ENCODE measurements at regions not wholly inside any gene's neighbourhood (a gene's known extent, or its start where the extent isn't known, plus 50 kb on each side); places are given as distances from the start of the nearest gene placed in this dataset.

DNA sequence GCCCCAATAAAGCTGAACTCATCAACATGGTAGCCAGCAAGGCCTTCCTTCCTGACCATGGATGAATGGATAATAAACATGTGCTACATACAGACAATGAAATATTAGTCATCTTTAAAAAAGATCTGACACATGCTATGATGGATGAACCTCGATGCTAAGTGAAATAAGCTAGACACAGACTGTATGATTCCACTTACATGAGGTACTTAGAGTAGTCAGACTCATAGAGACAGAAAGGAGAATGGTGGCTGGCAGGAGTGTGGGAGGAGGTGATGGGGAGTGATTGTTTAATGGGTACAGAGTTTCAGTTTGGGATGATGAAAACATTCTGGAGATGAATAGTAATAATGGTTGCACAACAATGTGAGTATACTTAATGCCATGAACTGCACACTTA is 114.1 kb upstream of the SORCS3 start:
- H3K9ac ChIP-seq (ENCODE audit: low read length in 2 of 2), result no peak overlapping the region
- H3K4me3 ChIP-seq (ENCODE audit: low read length in 2 of 2), result no peak overlapping the region
- no peaks in the 10 kb centered on the region for H3K27me3 ChIP-seq (ENCODE audit: control insufficient read depth in 1 of 2, insufficient read depth in 2 of 2, low read length in 2 of 2)

GRCh38 chr10:104540181-104540580 is 100.9 kb upstream of the SORCS3 start:
- Histone ChIP-seq H3K27ac (ENCODE audit: low read length) (no peak overlapping the region), H3K27me3 (ENCODE audit: control insufficient read depth in 1 of 2, insufficient read depth in 2 of 2, low read length in 2 of 2) (peaks cover 0 to 8% of the 10 kb centered on the region in 2 donors), H3K36me3 (ENCODE audit: control insufficient read depth in 2 of 2, insufficient read depth in 2 of 2, low read length in 2 of 2) (no peaks in the 10 kb centered on the region), H3K4me3 (ENCODE audit: low read length in 2 of 2) (no peak overlapping the region), H3K4me1 (ENCODE audit: control insufficient read depth, insufficient read depth, low read length) (no peaks in the 10 kb centered on the region), H3K9me3 (ENCODE audit: control insufficient read depth in 2 of 2, low read length in 2 of 2) (no peaks in the 10 kb centered on the region), H3K9ac (ENCODE audit: low read length in 2 of 2) (no peak overlapping the region)

More for the DNA sequence above, 114.1 kb upstream of the SORCS3 start:
- Histone ChIP-seq H3K27ac (ENCODE audit: low read length) (no peak overlapping the region), H3K4me1 (ENCODE audit: control insufficient read depth, insufficient read depth, low read length) (peaks cover 2% of the 10 kb centered on the region), H3K9me3 (ENCODE audit: control insufficient read depth in 2 of 2, low read length in 2 of 2) (no peaks in the 10 kb centered on the region), H3K36me3 (ENCODE audit: control insufficient read depth in 2 of 2, insufficient read depth in 2 of 2, low read length in 2 of 2) (no peaks in the 10 kb centered on the region)

- no peak overlapping the region for H3K27ac ChIP-seq (ENCODE audit: low read length)
- H3K9me3 ChIP-seq (ENCODE audit: control insufficient read depth in 2 of 2, low read length in 2 of 2), result no peaks in the 10 kb centered on the region
- peaks cover 0 to 5% of the 10 kb centered on the region in 2 donors for H3K27me3 ChIP-seq (ENCODE audit: control insufficient read depth in 1 of 2, insufficient read depth in 2 of 2, low read length in 2 of 2)
- no peak overlapping the region for H3K4me3 ChIP-seq (ENCODE audit: low read length in 2 of 2)
- no peaks in the 10 kb centered on the region for H3K4me1 ChIP-seq (ENCODE audit: control insufficient read depth, insufficient read depth, low read length)
- no peak overlapping the region for H3K9ac ChIP-seq (ENCODE audit: low read length in 2 of 2)
- H3K36me3 ChIP-seq (ENCODE audit: control insufficient read depth in 2 of 2, insufficient read depth in 2 of 2, low read length in 2 of 2), result no peaks in the 10 kb centered on the region
Observed at GRCh38 chr10:104541820-104542219, 99.3 kb upstream of the SORCS3 start.

GRCh38 chr10:104546336-104546735 is 94.8 kb upstream of the SORCS3 start:
- Histone ChIP-seq H3K27ac (ENCODE audit: low read length) (no peak overlapping the region), H3K4me3 (ENCODE audit: low read length in 2 of 2) (no peak overlapping the region), H3K9ac (ENCODE audit: low read length in 2 of 2) (no peak overlapping the region), H3K27me3 (ENCODE audit: control insufficient read depth in 1 of 2, insufficient read depth in 2 of 2, low read length in 2 of 2) (peaks cover 0 to 2% of the 10 kb centered on the region in 2 donors), H3K36me3 (ENCODE audit: control insufficient read depth in 2 of 2, insufficient read depth in 2 of 2, low read length in 2 of 2) (no peaks in the 10 kb centered on the region), H3K9me3 (ENCODE audit: control insufficient read depth in 2 of 2, low read length in 2 of 2) (no peaks in the 10 kb centered on the region), H3K4me1 (ENCODE audit: control insufficient read depth, insufficient read depth, low read length) (no peaks in the 10 kb centered on the region)

DNA sequence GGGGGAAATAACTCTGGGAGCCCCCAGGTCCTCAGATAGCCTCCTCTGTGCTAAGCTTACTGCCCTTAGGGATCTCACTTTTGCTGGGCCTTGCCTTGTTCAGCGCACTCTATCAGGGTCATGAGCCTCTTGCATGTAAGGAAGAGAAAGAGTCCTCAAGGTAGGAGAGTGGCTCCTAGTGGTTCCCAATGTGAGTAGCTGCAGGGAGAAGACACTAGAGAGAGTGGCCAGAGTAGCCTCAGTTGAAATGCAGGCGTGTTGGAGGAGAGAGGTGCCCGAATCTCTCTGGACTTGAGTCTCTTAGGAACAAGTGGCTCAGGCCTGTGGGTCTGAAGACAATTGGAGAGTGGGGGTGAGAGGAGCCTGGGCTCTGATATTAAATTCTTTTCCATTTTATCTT is 94.3 kb upstream of the SORCS3 start:
- Histone ChIP-seq H3K27ac (ENCODE audit: low read length) (no peak overlapping the region), H3K27me3 (ENCODE audit: control insufficient read depth in 1 of 2, insufficient read depth in 2 of 2, low read length in 2 of 2) (peaks cover 0 to 2% of the 10 kb centered on the region in 2 donors), H3K4me3 (ENCODE audit: low read length in 2 of 2) (no peak overlapping the region), H3K36me3 (ENCODE audit: control insufficient read depth in 2 of 2, insufficient read depth in 2 of 2, low read length in 2 of 2) (no peaks in the 10 kb centered on the region), H3K9me3 (ENCODE audit: control insufficient read depth in 2 of 2, low read length in 2 of 2) (no peaks in the 10 kb centered on the region), H3K9ac (ENCODE audit: low read length in 2 of 2) (no peak overlapping the region), H3K4me1 (ENCODE audit: control insufficient read depth, insufficient read depth, low read length) (no peaks in the 10 kb centered on the region)

GRCh38 chr10:104548090-104548489 is 93.0 kb upstream of the SORCS3 start:
- H3K27ac ChIP-seq (ENCODE audit: low read length), result no peak overlapping the region
- H3K9me3 ChIP-seq (ENCODE audit: control insufficient read depth in 2 of 2, low read length in 2 of 2), result no peaks in the 10 kb centered on the region
- H3K27me3 ChIP-seq (ENCODE audit: control insufficient read depth in 1 of 2, insufficient read depth in 2 of 2, low read length in 2 of 2), result peaks cover 0 to 2% of the 10 kb centered on the region in 2 donors
- H3K4me1 ChIP-seq (ENCODE audit: control insufficient read depth, insufficient read depth, low read length), result no peaks in the 10 kb centered on the region
- no peak overlapping the region for H3K4me3 ChIP-seq (ENCODE audit: low read length in 2 of 2)
- H3K36me3 ChIP-seq (ENCODE audit: control insufficient read depth in 2 of 2, insufficient read depth in 2 of 2, low read length in 2 of 2), result no peaks in the 10 kb centered on the region
- no peak overlapping the region for H3K9ac ChIP-seq (ENCODE audit: low read length in 2 of 2)

GRCh38 chr10:104556831-104557230 is 84.3 kb upstream of the SORCS3 start:
- Histone ChIP-seq H3K4me1 (ENCODE audit: control insufficient read depth, insufficient read depth, low read length) (no peaks in the 10 kb centered on the region), H3K4me3 (ENCODE audit: low read length in 2 of 2) (no peak overlapping the region), H3K9me3 (ENCODE audit: control insufficient read depth in 2 of 2, low read length in 2 of 2) (no peaks in the 10 kb centered on the region), H3K27ac (ENCODE audit: low read length) (no peak overlapping the region), H3K9ac (ENCODE audit: low read length in 2 of 2) (no peak overlapping the region), H3K27me3 (ENCODE audit: control insufficient read depth in 1 of 2, insufficient read depth in 2 of 2, low read length in 2 of 2) (no peaks in the 10 kb centered on the region), H3K36me3 (ENCODE audit: control insufficient read depth in 2 of 2, insufficient read depth in 2 of 2, low read length in 2 of 2) (no peaks in the 10 kb centered on the region)

GRCh38 chr10:104557966-104558365 is 83.1 kb upstream of the SORCS3 start:
- no peaks in the 10 kb centered on the region for H3K36me3 ChIP-seq (ENCODE audit: control insufficient read depth in 2 of 2, insufficient read depth in 2 of 2, low read length in 2 of 2)

GRCh38 chr10:104559935-104560334 is 81.2 kb upstream of the SORCS3 start:
- no peak overlapping the region for H3K27ac ChIP-seq (ENCODE audit: low read length)

More at GRCh38 chr10:104557966-104558365, 83.1 kb upstream of the SORCS3 start:
- Histone ChIP-seq H3K27me3 (ENCODE audit: control insufficient read depth in 1 of 2, insufficient read depth in 2 of 2, low read length in 2 of 2) (no peaks in the 10 kb centered on the region), H3K27ac (ENCODE audit: low read length) (no peak overlapping the region), H3K4me1 (ENCODE audit: control insufficient read depth, insufficient read depth, low read length) (no peaks in the 10 kb centered on the region), H3K9ac (ENCODE audit: low read length in 2 of 2) (no peak overlapping the region), H3K4me3 (ENCODE audit: low read length in 2 of 2) (no peak overlapping the region), H3K9me3 (ENCODE audit: control insufficient read depth in 2 of 2, low read length in 2 of 2) (no peaks in the 10 kb centered on the region)

GRCh38 chr10:104563051-104563450 is 78.0 kb upstream of the SORCS3 start:
- no peak overlapping the region for H3K9ac ChIP-seq (ENCODE audit: low read length in 2 of 2)
- H3K36me3 ChIP-seq (ENCODE audit: control insufficient read depth in 2 of 2, insufficient read depth in 2 of 2, low read length in 2 of 2), result no peaks in the 10 kb centered on the region
- no peaks in the 10 kb centered on the region for H3K9me3 ChIP-seq (ENCODE audit: control insufficient read depth in 2 of 2, low read length in 2 of 2)
- no peaks in the 10 kb centered on the region for H3K4me1 ChIP-seq (ENCODE audit: control insufficient read depth, insufficient read depth, low read length)
- no peak overlapping the region for H3K4me3 ChIP-seq (ENCODE audit: low read length in 2 of 2)
- H3K27ac ChIP-seq (ENCODE audit: low read length), result no peak overlapping the region
- no peaks in the 10 kb centered on the region for H3K27me3 ChIP-seq (ENCODE audit: control insufficient read depth in 1 of 2, insufficient read depth in 2 of 2, low read length in 2 of 2)

More at GRCh38 chr10:104559935-104560334, 81.2 kb upstream of the SORCS3 start:
- H3K9me3 ChIP-seq (ENCODE audit: control insufficient read depth in 2 of 2, low read length in 2 of 2), result no peaks in the 10 kb centered on the region
- H3K9ac ChIP-seq (ENCODE audit: low read length in 2 of 2), result no peak overlapping the region
- H3K36me3 ChIP-seq (ENCODE audit: control insufficient read depth in 2 of 2, insufficient read depth in 2 of 2, low read length in 2 of 2), result no peaks in the 10 kb centered on the region
- no peaks in the 10 kb centered on the region for H3K27me3 ChIP-seq (ENCODE audit: control insufficient read depth in 1 of 2, insufficient read depth in 2 of 2, low read length in 2 of 2)
- H3K4me3 ChIP-seq (ENCODE audit: low read length in 2 of 2), result no peak overlapping the region
- no peaks in the 10 kb centered on the region for H3K4me1 ChIP-seq (ENCODE audit: control insufficient read depth, insufficient read depth, low read length)

DNA sequence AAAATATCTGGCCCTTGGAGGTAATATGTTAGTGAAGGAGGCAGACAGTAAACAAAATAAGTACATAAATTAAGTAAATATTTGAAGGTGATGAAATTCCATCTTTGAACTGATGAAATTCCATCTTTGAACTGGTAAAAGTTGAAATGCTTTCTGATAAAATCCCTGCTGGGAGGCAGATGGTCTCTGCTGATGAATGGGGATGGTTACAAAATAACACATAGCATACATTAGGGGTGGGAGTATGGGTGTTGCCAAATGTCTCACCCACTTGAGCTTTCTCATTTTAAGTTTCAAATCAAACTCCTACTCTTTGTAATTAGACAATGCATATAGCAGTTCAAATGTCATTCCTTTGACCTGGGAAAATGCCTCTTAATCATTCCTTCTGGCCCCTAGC is 77.5 kb upstream of the SORCS3 start:
- Histone ChIP-seq H3K4me1 (ENCODE audit: control insufficient read depth, insufficient read depth, low read length) (no peaks in the 10 kb centered on the region), H3K9me3 (ENCODE audit: control insufficient read depth in 2 of 2, low read length in 2 of 2) (no peaks in the 10 kb centered on the region), H3K36me3 (ENCODE audit: control insufficient read depth in 2 of 2, insufficient read depth in 2 of 2, low read length in 2 of 2) (no peaks in the 10 kb centered on the region), H3K4me3 (ENCODE audit: low read length in 2 of 2) (no peak overlapping the region), H3K27ac (ENCODE audit: low read length) (no peak overlapping the region), H3K27me3 (ENCODE audit: control insufficient read depth in 1 of 2, insufficient read depth in 2 of 2, low read length in 2 of 2) (no peaks in the 10 kb centered on the region), H3K9ac (ENCODE audit: low read length in 2 of 2) (no peak overlapping the region)

Data from stomach smooth muscle (tissue), 2 donors.